GM12878 (cell line): ENCODE measurements at regions not wholly inside any gene's neighbourhood (a gene's known extent, or its start where the extent isn't known, plus 50 kb on each side); places are given as distances from the start of the nearest gene placed in this dataset.

ENCODE experiments used
- ATAC-seq: fragments of 200-7000 bp; cut with Tn5 transposase; 3 replicates; pipeline ENCODE4 v1.9.1; 2020; ENCODE audit warnings: mild to moderate bottlenecking, moderate library complexity
- BruUV-seq: library from RNA; stranded (reverse); fragments of 400-500 nt; replicated peaks from 2 replicates; lab custom pipeline; 2021; lab: Mats Ljungman, UMichigan
- CTCF ChIA-PET: fragments of 300-600 bp; sonication (Branson Sonifier 250); formaldehyde crosslinking; extraction: SDS; loops from one replicate; lab custom pipeline; 2021; ENCODE audit warnings: inconsistent platforms; lab: Yijun Ruan, JAX
- POLR2A ChIA-PET: fragments of 350-600 bp; formaldehyde crosslinking; extraction: SDS; loops from one replicate; lab custom pipeline; 2021; ENCODE audit warnings: inconsistent platforms; lab: Charles Lee
- RAD21 ChIA-PET: fragments of 300-600 bp; sonication (Branson Sonifier 250); formaldehyde crosslinking; loops from one replicate; lab custom pipeline; 2023; ENCODE audit warnings: antibody characterized with exemption; ENCODE audit not compliant: unreplicated experiment; lab: Charles Lee
- SMC1A ChIA-PET: fragments of 300-600 bp; sonication (Branson Sonifier 250); formaldehyde crosslinking; loops from one replicate; lab custom pipeline; 2023; ENCODE audit not compliant: unreplicated experiment, uncharacterized antibody; lab: Charles Lee
- DNase-seq: peaks from one replicate; pipeline ENCODE4 v3.0.0-alpha.2; 2011; ENCODE audit warnings: low read depth, low spot score
- FAIRE-seq: peaks from 3 replicates; lab custom pipeline; 2011; peaks lifted over from hg19 to GRCh38; lab: Jason Lieb, UNC
- H2AFZ ChIP-seq: 2 replicates; pipeline ENCODE4 v1.6.0; 2011; ENCODE audit warnings: low read depth, low read length, control low read depth; ENCODE audit not compliant: control insufficient read depth
- H3K27ac ChIP-seq: 2 replicates; pipeline ENCODE4 v1.5.1; 2011; ENCODE audit warnings: control low read depth; ENCODE audit not compliant: control insufficient read depth, insufficient read depth
- H3K27me3 ChIP-seq, 2 experiments: replicated peaks in 1 of 2; 2 replicates each; pipeline versions ENCODE4 v1.6.0 to v1.6.1; 2011; ENCODE audit warnings: low read length in 1 of 2; ENCODE audit not compliant: control insufficient read depth in 2 of 2, insufficient read depth in 2 of 2
- H3K36me3 ChIP-seq, 2 experiments: 2 replicates each; pipeline ENCODE4 v1.5.1; 2011; ENCODE audit warnings: low read length in 1 of 2; ENCODE audit not compliant: control insufficient read depth in 2 of 2, insufficient read depth in 2 of 2
- H3K4me1 ChIP-seq: 2 replicates; pipeline ENCODE4 v1.6.1; 2011; ENCODE audit warnings: mild to moderate bottlenecking, low read length, moderate library complexity, mixed read lengths; ENCODE audit not compliant: control insufficient read depth, insufficient read depth
- H3K4me2 ChIP-seq: 2 replicates; pipeline ENCODE4 v1.6.0; 2011; ENCODE audit warnings: control low read depth; ENCODE audit not compliant: control insufficient read depth, insufficient read depth
- H3K4me3 ChIP-seq: fragments of 200-600 bp; sonication (generic); 2 replicates; pipeline ENCODE4 v1.5.1; 2016
- H3K79me2 ChIP-seq: 2 replicates; pipeline ENCODE4 v1.6.0; 2011; ENCODE audit warnings: low read length; ENCODE audit not compliant: control insufficient read depth, insufficient read depth
- H3K9ac ChIP-seq: 2 replicates; pipeline ENCODE4 v1.8.0; 2011; ENCODE audit warnings: low read length, control low read depth, mixed read lengths; ENCODE audit not compliant: control insufficient read depth, insufficient read depth
- H3K9me3 ChIP-seq: replicated peaks from 3 replicates; pipeline ENCODE4 v1.5.1; 2011; ENCODE audit warnings: mild to moderate bottlenecking, low read length; ENCODE audit not compliant: control insufficient read depth, insufficient read depth
- H4K20me1 ChIP-seq: 2 replicates; pipeline ENCODE4 v1.6.0; 2011; ENCODE audit not compliant: control insufficient read depth, insufficient read depth
- BRCA1 ChIP-seq: IDR thresholded peaks from 2 replicates; pipeline ENCODE4 v1.6.1; 2011; ENCODE audit warnings: low read depth, low read length, improper control_type of control experiment
- CBFB ChIP-seq: IDR thresholded peaks from 2 replicates; pipeline ENCODE4 v1.6.1; 2016; ENCODE audit warnings: antibody characterized with exemption, low read depth
- HDGF ChIP-seq: fragments of 450-650 bp; IDR thresholded peaks from 2 replicates; pipeline ENCODE4 v1.6.1; 2016; ENCODE audit warnings: antibody characterized with exemption
- KAT2A ChIP-seq: conservative IDR thresholded peaks from 2 replicates; pipeline ENCODE4 v1.6.1; 2011; ENCODE audit warnings: low read depth, low read length; ENCODE audit not compliant: control insufficient read depth
- POLR2AphosphoS5 ChIP-seq: IDR thresholded peaks from 2 replicates; pipeline ENCODE4 v1.6.1; 2011; ENCODE audit warnings: mild to moderate bottlenecking, low read length, inconsistent platforms
- SIN3A ChIP-seq: IDR thresholded peaks from 2 replicates; pipeline ENCODE4 v1.6.1; 2012; ENCODE audit warnings: low read depth, low read length, improper control_type of control experiment
- SMAD1 ChIP-seq: fragments of 450-650 bp; IDR thresholded peaks from 2 replicates; pipeline ENCODE4 v1.6.1; 2018; ENCODE audit warnings: mild to moderate bottlenecking, low read depth; ENCODE audit not compliant: partially characterized antibody
- SREBF1 ChIP-seq: IDR thresholded peaks from 2 replicates; pipeline ENCODE4 v1.6.1; 2012; ENCODE audit warnings: mild to moderate bottlenecking, low read length
- SREBF2 ChIP-seq: IDR thresholded peaks from 2 replicates; pipeline ENCODE4 v1.6.1; 2012; ENCODE audit warnings: mild to moderate bottlenecking, low read length
- SUZ12 ChIP-seq: fragments of 200-600 bp; sonication (generic); IDR thresholded peaks from one replicate; pipeline ENCODE4 v1.6.1; 2018; ENCODE audit warnings: antibody characterized with exemption, mild to moderate bottlenecking; ENCODE audit not compliant: unreplicated experiment
- YY1 ChIP-seq: IDR thresholded peaks from 2 replicates; pipeline ENCODE4 v1.6.1; 2011; ENCODE audit warnings: low read depth, mild to moderate bottlenecking, low read length
- ZNF217 ChIP-seq: fragments of 450-650 bp; IDR thresholded peaks from 2 replicates; pipeline ENCODE4 v1.6.1; 2017; ENCODE audit warnings: antibody characterized with exemption, mild to moderate bottlenecking
- in situ Hi-C: fragments of 300-500 bp; cut with MboI; formaldehyde crosslinking; loops from 9 replicates; pipeline ENCODE4 v1.14.3; 2018; ENCODE audit warnings: mixed read lengths
- intact Hi-C: fragments of 100-400 bp; cut with micrococcal nuclease; formaldehyde crosslinking; loops from one replicate; pipeline ENCODE4 v1.14.2; 2022; ENCODE audit not compliant: unreplicated experiment
- TF ChIP-seq, protein P1 (sequence below): fragments of 450-650 bp; formaldehyde crosslinking; IDR thresholded peaks from 2 replicates; pipeline ENCODE4 v1.4.0; 2020; ENCODE audit warnings: mild to moderate bottlenecking, moderate library complexity
- TF ChIP-seq, protein P2 (sequence below): IDR thresholded peaks from 2 replicates; pipeline ENCODE4 v1.6.1; 2011; ENCODE audit warnings: low read depth, low read length, improper control_type of control experiment, borderline replicate concordance
- TF ChIP-seq, protein P3 (sequence below): fragments of 150-350 bp; IDR thresholded peaks from 2 replicates; pipeline ENCODE4 v1.6.1; 2016; ENCODE audit warnings: low read depth, low read length

DNA sequence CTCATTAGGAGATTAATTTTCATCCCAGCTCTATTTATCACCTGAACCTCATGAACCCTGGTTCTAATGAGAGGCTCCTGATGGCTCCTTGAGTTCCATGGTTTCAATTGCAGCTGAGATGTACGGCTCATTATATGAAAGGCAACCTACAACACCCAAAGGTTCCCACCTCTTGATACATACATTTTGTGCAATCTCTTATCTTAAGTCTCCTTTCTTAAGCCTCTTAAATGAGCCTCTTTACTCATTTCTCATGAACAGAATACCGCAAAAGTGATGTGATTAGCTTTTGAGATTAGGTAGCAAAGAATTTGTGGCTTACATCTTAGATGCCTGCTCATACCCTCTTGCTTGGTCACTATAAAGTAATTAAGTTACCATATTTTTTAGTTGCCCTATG lies 1964.0 kb upstream of the CDH6 start (continued):
- TF ChIP-seq, protein P1, sequence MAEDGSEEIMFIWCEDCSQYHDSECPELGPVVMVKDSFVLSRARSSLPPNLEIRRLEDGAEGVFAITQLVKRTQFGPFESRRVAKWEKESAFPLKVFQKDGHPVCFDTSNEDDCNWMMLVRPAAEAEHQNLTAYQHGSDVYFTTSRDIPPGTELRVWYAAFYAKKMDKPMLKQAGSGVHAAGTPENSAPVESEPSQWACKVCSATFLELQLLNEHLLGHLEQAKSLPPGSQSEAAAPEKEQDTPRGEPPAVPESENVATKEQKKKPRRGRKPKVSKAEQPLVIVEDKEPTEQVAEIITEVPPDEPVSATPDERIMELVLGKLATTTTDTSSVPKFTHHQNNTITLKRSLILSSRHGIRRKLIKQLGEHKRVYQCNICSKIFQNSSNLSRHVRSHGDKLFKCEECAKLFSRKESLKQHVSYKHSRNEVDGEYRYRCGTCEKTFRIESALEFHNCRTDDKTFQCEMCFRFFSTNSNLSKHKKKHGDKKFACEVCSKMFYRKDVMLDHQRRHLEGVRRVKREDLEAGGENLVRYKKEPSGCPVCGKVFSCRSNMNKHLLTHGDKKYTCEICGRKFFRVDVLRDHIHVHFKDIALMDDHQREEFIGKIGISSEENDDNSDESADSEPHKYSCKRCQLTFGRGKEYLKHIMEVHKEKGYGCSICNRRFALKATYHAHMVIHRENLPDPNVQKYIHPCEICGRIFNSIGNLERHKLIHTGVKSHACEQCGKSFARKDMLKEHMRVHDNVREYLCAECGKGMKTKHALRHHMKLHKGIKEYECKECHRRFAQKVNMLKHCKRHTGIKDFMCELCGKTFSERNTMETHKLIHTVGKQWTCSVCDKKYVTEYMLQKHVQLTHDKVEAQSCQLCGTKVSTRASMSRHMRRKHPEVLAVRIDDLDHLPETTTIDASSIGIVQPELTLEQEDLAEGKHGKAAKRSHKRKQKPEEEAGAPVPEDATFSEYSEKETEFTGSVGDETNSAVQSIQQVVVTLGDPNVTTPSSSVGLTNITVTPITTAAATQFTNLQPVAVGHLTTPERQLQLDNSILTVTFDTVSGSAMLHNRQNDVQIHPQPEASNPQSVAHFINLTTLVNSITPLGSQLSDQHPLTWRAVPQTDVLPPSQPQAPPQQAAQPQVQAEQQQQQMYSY, result no peak
- TF ChIP-seq, protein P2, sequence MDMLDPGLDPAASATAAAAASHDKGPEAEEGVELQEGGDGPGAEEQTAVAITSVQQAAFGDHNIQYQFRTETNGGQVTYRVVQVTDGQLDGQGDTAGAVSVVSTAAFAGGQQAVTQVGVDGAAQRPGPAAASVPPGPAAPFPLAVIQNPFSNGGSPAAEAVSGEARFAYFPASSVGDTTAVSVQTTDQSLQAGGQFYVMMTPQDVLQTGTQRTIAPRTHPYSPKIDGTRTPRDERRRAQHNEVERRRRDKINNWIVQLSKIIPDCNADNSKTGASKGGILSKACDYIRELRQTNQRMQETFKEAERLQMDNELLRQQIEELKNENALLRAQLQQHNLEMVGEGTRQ, result no peak
- TF ChIP-seq SUZ12 (no peak), SIN3A (no peak)

DNA sequence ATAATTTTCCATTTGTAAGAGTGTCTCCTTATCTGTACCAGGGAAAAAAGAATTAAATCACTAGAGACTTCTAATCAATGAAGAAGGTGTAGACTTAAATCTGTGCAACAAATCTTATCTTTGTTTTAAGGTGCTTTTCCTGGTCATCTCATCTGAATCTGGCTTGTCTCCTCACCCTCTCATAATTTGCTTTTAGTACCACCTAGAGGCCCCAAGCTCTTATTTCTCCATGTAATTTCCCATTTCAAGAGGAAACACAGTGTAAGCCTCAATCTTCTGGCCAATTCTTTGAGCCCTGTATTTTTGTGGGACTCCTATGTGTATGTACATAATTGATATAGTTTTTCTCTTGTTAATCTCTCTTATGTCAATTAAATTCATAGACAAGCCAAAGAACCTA lies 1975.3 kb upstream of the CDH6 start:
- Histone ChIP-seq H3K4me1 (no peaks in the 10 kb centered on the region), H2AFZ (no peak overlapping the region), H4K20me1 (no peaks in the 10 kb centered on the region), H3K27me3 (no peaks in the 10 kb centered on the region), H3K27ac (no peak overlapping the region), H3K4me2 (no peak overlapping the region), H3K9ac (no peak overlapping the region), H3K4me3 (no peak overlapping the region), H3K9me3 (no peaks in the 10 kb centered on the region), H3K79me2 (no peaks in the 10 kb centered on the region), H3K36me3 (no peaks in the 10 kb centered on the region)
- intact Hi-C loops (no loop called here), in situ Hi-C loops (no loop called here)
- no TSS peak for BruUV-seq
- FAIRE-seq (no peak), DNase-seq (no peak), ATAC-seq (no peak)
- TF ChIP-seq SREBF2 (no peak), CBFB (no peak), SMAD1 (no peak), KAT2A (no peak), BRCA1 (no peak), YY1 (no peak), ZNF217 (no peak), SREBF1 (no peak), POLR2AphosphoS5 (no peak), HDGF (no peak)
- TF ChIP-seq, protein P3, sequence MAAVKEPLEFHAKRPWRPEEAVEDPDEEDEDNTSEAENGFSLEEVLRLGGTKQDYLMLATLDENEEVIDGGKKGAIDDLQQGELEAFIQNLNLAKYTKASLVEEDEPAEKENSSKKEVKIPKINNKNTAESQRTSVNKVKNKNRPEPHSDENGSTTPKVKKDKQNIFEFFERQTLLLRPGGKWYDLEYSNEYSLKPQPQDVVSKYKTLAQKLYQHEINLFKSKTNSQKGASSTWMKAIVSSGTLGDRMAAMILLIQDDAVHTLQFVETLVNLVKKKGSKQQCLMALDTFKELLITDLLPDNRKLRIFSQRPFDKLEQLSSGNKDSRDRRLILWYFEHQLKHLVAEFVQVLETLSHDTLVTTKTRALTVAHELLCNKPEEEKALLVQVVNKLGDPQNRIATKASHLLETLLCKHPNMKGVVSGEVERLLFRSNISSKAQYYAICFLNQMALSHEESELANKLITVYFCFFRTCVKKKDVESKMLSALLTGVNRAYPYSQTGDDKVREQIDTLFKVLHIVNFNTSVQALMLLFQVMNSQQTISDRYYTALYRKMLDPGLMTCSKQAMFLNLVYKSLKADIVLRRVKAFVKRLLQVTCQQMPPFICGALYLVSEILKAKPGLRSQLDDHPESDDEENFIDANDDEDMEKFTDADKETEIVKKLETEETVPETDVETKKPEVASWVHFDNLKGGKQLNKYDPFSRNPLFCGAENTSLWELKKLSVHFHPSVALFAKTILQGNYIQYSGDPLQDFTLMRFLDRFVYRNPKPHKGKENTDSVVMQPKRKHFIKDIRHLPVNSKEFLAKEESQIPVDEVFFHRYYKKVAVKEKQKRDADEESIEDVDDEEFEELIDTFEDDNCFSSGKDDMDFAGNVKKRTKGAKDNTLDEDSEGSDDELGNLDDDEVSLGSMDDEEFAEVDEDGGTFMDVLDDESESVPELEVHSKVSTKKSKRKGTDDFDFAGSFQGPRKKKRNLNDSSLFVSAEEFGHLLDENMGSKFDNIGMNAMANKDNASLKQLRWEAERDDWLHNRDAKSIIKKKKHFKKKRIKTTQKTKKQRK, result no peak
- CTCF ChIA-PET, result interaction anchor here (0.9 kb wide), 1 partner anchor 256 kb away, joined by 3 read pairs; no protein-coding TSS in a partner anchor
- RAD21 ChIA-PET, result no interaction called here
- POLR2A ChIA-PET, result no interaction called here
- SMC1A ChIA-PET, result no interaction called here
